H1 (cell line): ENCODE measurements at regions not wholly inside any gene's neighbourhood (a gene's known extent, or its start where the extent isn't known, plus 50 kb on each side); places are given as distances from the start of the nearest gene placed in this dataset.

Experiments
- CTCF ChIA-PET: fragments of 300-600 bp; sonication (Branson Sonifier 250); formaldehyde crosslinking; loops from one replicate; lab custom pipeline; 2021; ENCODE audit not compliant: partially characterized antibody; lab: Charles Lee
- POLR2A ChIA-PET: fragments of 300-600 bp; sonication (Branson Sonifier 250); formaldehyde crosslinking; loops from one replicate; lab custom pipeline; 2021; ENCODE audit warnings: inconsistent platforms; ENCODE audit not compliant: partially characterized antibody; lab: Charles Lee
- DNase-seq, 2 experiments: peaks; one replicate each; pipeline versions ENCODE4 v3.0.0 to v3.0.0-alpha.2; 2010 to 2022; ENCODE audit warnings: low spot score in 2 of 2, low read depth in 1 of 2, mixed read lengths in 1 of 2
- FAIRE-seq: peaks from 2 replicates; lab custom pipeline; 2011; peaks lifted over from hg19 to GRCh38; lab: Jason Lieb, UNC
- H2AFZ ChIP-seq: 2 replicates; pipeline ENCODE4 v1.8.1; 2012; ENCODE audit warnings: low read length, inconsistent platforms
- H2AK5ac ChIP-seq: 2 replicates; pipeline ENCODE4 v1.6.1; 2013; ENCODE audit warnings: low read depth, low read length
- H2BK120ac ChIP-seq: replicated peaks from 2 replicates; pipeline ENCODE3; 2013; ENCODE audit warnings: low read depth, low read length, inconsistent platforms
- H2BK12ac ChIP-seq: 2 replicates; pipeline ENCODE4 v1.6.1; 2013; ENCODE audit warnings: low read depth, low read length
- H2BK15ac ChIP-seq: 2 replicates; pipeline ENCODE4 v1.6.1; 2013; ENCODE audit warnings: low read length
- H2BK20ac ChIP-seq: 2 replicates; pipeline ENCODE4 v1.6.1; 2013; ENCODE audit warnings: low read length
- H2BK5ac ChIP-seq: 2 replicates; pipeline ENCODE4 v1.6.1; 2013; ENCODE audit warnings: low read depth, low read length
- H3K14ac ChIP-seq: 2 replicates; pipeline ENCODE4 v1.6.1; 2013; ENCODE audit warnings: inconsistent platforms; ENCODE audit not compliant: insufficient read length
- H3K18ac ChIP-seq: 2 replicates; pipeline ENCODE4 v1.6.1; 2013; ENCODE audit warnings: low read length; ENCODE audit errors: extremely low read depth
- H3K23ac ChIP-seq: 2 replicates; pipeline ENCODE4 v1.6.1; 2013; ENCODE audit warnings: inconsistent platforms; ENCODE audit not compliant: insufficient read length
- H3K23me2 ChIP-seq: 2 replicates; pipeline ENCODE4 v1.6.1; 2013; ENCODE audit warnings: low read depth, low read length
- H3K27ac ChIP-seq: 2 replicates; pipeline ENCODE4 v1.6.1; 2011; ENCODE audit warnings: low read depth, low read length, inconsistent platforms
- H3K27me3 ChIP-seq, 4 experiments: replicated peaks in 1 of 4; 1 replicate in 1 of 4; 2 replicates in 3 of 4; pipeline versions ENCODE4 v1.6.1 to v1.8.1; 2011 to 2013; ENCODE audit warnings: low read length in 3 of 4, mild to moderate bottlenecking in 3 of 4, inconsistent platforms in 2 of 4, mixed read lengths in 2 of 4, moderate library complexity in 1 of 4; ENCODE audit not compliant: control insufficient read depth in 3 of 4, insufficient read depth in 3 of 4; ENCODE audit errors: extremely low read depth in 1 of 4
- H3K36me3 ChIP-seq, 4 experiments: 2 replicates each; pipeline versions ENCODE4 v1.6.1 to v1.8.1; 2011 to 2013; ENCODE audit warnings: mild to moderate bottlenecking in 4 of 4, low read length in 3 of 4, moderate library complexity in 2 of 4, control low read depth in 1 of 4, inconsistent platforms in 1 of 4; ENCODE audit not compliant: insufficient read depth in 4 of 4, control insufficient read depth in 2 of 4
- H3K4ac ChIP-seq: replicated peaks from 2 replicates; pipeline ENCODE3; 2013; ENCODE audit warnings: low read length, low read depth, mixed read lengths, inconsistent platforms; ENCODE audit not compliant: insufficient read length
- H3K4me1 ChIP-seq, 4 experiments: replicated peaks in 1 of 4; 1 replicate in 1 of 4; 2 replicates in 3 of 4; pipeline versions ENCODE4 v1.6.1 to v1.8.1; 2011 to 2013; ENCODE audit warnings: low read length in 3 of 4, inconsistent platforms in 2 of 4, mixed read lengths in 1 of 4; ENCODE audit not compliant: insufficient read depth in 4 of 4, control insufficient read depth in 3 of 4
- H3K4me2 ChIP-seq, 2 experiments: 2 replicates each; pipeline versions ENCODE4 v1.6.1 to v1.8.1; 2011 to 2013; ENCODE audit warnings: low read depth in 2 of 2, low read length in 2 of 2, control low read depth in 1 of 2, inconsistent platforms in 1 of 2, mild to moderate bottlenecking in 1 of 2; ENCODE audit not compliant: insufficient read depth in 1 of 2
- H3K4me3 ChIP-seq, 4 experiments: fragments of 200-600, 300-600 bp in 1 of 4; sonication (generic), shearing (Covaris generic), sonication (Bioruptor Twin) in 1 of 4; 2 replicates each; pipeline versions ENCODE4 v1.5.1 to v1.8.1; 2011 to 2016; ENCODE audit warnings: low read length in 4 of 4, low read depth in 3 of 4, control low read depth in 2 of 4, inconsistent platforms in 2 of 4, mild to moderate bottlenecking in 2 of 4, mixed read lengths in 1 of 4, moderate library complexity in 1 of 4; ENCODE audit not compliant: insufficient read depth in 2 of 4; ENCODE audit errors: extremely low read depth in 1 of 4
- H3K56ac ChIP-seq: replicated peaks from 2 replicates; pipeline ENCODE3; 2013; ENCODE audit warnings: low read depth, mild to moderate bottlenecking, mixed read lengths, low read length, inconsistent platforms; ENCODE audit not compliant: insufficient read length
- H3K79me1 ChIP-seq: 2 replicates; pipeline ENCODE4 v1.6.1; 2013; ENCODE audit warnings: low read depth, low read length, control low read depth
- H3K79me2 ChIP-seq, 2 experiments: 2 replicates each; pipeline versions ENCODE4 v1.6.1 to v1.8.1; 2012 to 2013; ENCODE audit warnings: low read length in 2 of 2, mild to moderate bottlenecking in 2 of 2, inconsistent platforms in 1 of 2; ENCODE audit not compliant: insufficient read depth in 2 of 2, control insufficient read depth in 1 of 2
- H3K9ac ChIP-seq, 4 experiments: replicated peaks in 1 of 4; 1 replicate in 1 of 4; 2 replicates in 3 of 4; pipeline versions ENCODE4 v1.6.1 to v1.8.1; 2011 to 2013; ENCODE audit warnings: low read depth in 3 of 4, low read length in 3 of 4, control low read depth in 2 of 4, mild to moderate bottlenecking in 2 of 4, moderate library complexity in 2 of 4, inconsistent platforms in 1 of 4; ENCODE audit errors: extremely low read depth in 1 of 4
- H3K9me3 ChIP-seq, 2 experiments: 2 replicates each; pipeline versions ENCODE4 v1.6.1 to v1.8.1; 2012 to 2013; ENCODE audit warnings: mild to moderate bottlenecking in 2 of 2, moderate library complexity in 2 of 2, control low read depth in 1 of 2, inconsistent platforms in 1 of 2, low read depth in 1 of 2, low read length in 1 of 2, mixed read lengths in 1 of 2; ENCODE audit not compliant: insufficient read depth in 2 of 2
- H4K20me1 ChIP-seq, 2 experiments: replicated peaks in 1 of 2; 2 replicates each; pipeline versions ENCODE3 to v1.8.1; 2011 to 2013; ENCODE audit warnings: inconsistent platforms in 2 of 2, low read length in 2 of 2, mild to moderate bottlenecking in 1 of 2; ENCODE audit not compliant: insufficient read depth in 2 of 2, control insufficient read depth in 1 of 2
- H4K5ac ChIP-seq: 2 replicates; pipeline ENCODE4 v1.6.1; 2013; ENCODE audit warnings: low read length, low read depth, mixed read lengths, inconsistent platforms; ENCODE audit not compliant: insufficient read length
- H4K8ac ChIP-seq: 2 replicates; pipeline ENCODE4 v1.8.0; 2013; ENCODE audit warnings: mild to moderate bottlenecking, moderate library complexity, low read length, inconsistent platforms; ENCODE audit not compliant: insufficient read depth; ENCODE audit errors: extremely low read depth
- H4K91ac ChIP-seq: replicated peaks from 2 replicates; pipeline ENCODE3; 2013; ENCODE audit warnings: low read length, mixed read lengths, inconsistent platforms; ENCODE audit not compliant: insufficient read length
- BRCA1 ChIP-seq: IDR thresholded peaks from 2 replicates; pipeline ENCODE4 v1.6.1; 2012; ENCODE audit warnings: low read depth, low read length, improper control_type of control experiment
- POLR2AphosphoS5 ChIP-seq: IDR thresholded peaks from 2 replicates; pipeline ENCODE4 v1.6.1; 2011; ENCODE audit warnings: low read depth, low read length
- POU5F1 ChIP-seq: IDR thresholded peaks from 2 replicates; pipeline ENCODE4 v1.6.1; 2011; ENCODE audit warnings: low read depth, mild to moderate bottlenecking, low read length, moderate library complexity
- RAD21 ChIP-seq, 2 experiments: IDR thresholded peaks in 1 of 2; conservative IDR thresholded peaks in 1 of 2; 2 replicates each; pipeline ENCODE4 v1.6.1; 2011; ENCODE audit warnings: low read depth in 2 of 2, low read length in 2 of 2, improper control_type of control experiment in 1 of 2, inconsistent platforms in 1 of 2, mild to moderate bottlenecking in 1 of 2, moderate library complexity in 1 of 2
- TBP ChIP-seq: IDR thresholded peaks from 2 replicates; pipeline ENCODE4 v1.6.1; 2011; ENCODE audit warnings: low read depth, low read length, improper control_type of control experiment
- TCF12 ChIP-seq: IDR thresholded peaks from 2 replicates; pipeline ENCODE4 v1.6.1; 2011; ENCODE audit warnings: low read depth, mild to moderate bottlenecking, low read length
- WGBS, 2 experiments: shearing (Covaris generic) in 1 of 2; methylation state at CpG; one replicate each; pipeline versions ENCODE4 v1.1.6 to v1.1.7; 2013 to 2015; ENCODE audit warnings: low lambda C conversion rate in 2 of 2, mixed read lengths in 2 of 2, inconsistent platforms in 1 of 2, low coverage in 1 of 2, missing lambda C conversion rate in 1 of 2; ENCODE audit not compliant: insufficient replicate concordance in 2 of 2, insufficient coverage in 1 of 2, insufficient read length in 1 of 2; ENCODE audit errors: extremely low coverage in 1 of 2, missing lambda C conversion rate in 1 of 2; 5-methylcytosine and 5-hydroxymethylcytosine counted together
- TF ChIP-seq, protein P1 (sequence below), 3 experiments: IDR thresholded peaks; 1 replicate in 2 of 3; 2 replicates in 1 of 3; pipeline versions ENCODE4 v1.5.1 to v1.6.1; 2011; ENCODE audit warnings: low read length in 3 of 3, mild to moderate bottlenecking in 3 of 3, inconsistent platforms in 2 of 3, low read depth in 1 of 3, moderate library complexity in 1 of 3; ENCODE audit not compliant: insufficient read depth in 1 of 3; ENCODE audit errors: control extremely low read depth in 1 of 3

DNA sequence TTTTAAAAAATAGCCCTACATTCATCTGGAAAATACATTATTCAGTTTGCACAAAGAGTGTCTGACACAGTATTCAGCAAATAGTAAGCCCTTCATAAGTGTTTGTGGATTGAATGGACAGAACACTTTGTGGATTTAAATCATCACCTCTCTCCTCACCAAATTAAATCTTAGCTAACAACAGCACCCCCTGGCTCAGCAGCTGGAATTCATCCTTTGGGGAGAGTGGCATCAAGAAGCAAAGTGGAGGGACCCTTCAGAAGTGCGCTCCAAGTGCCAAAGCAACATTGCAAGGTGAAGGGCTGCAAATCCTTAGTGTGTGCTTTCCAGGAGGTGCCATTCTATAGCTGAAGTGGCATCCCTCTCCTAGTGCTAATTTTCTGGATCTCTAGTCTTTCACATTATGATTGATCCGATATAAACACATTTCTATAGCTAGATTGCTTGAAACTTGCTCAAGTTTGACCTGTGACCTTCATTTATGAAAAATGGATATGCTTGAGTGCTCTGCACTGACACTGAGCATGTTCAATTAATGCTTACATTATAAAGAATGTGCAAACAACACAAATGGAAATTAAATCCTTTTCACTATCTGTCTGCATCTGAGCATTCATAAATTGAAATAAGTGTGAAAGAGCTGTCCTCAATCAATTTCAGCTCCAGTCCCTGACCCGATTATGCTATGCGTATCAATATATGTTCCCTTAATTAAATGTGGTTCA lies 891.7 kb downstream of the C6orf118 start:
- no peak overlapping the region for H2BK5ac ChIP-seq
- TF ChIP-seq TCF12 (no peak), RAD21 (IDR thresholded peaks at IDR 0.05 in 1 of 2, conservative IDR thresholded peaks at IDR 0.05 in 1 of 2; ENCODE audit: low read depth in 2 of 2, low read length in 2 of 2) (peak; percentile 51 to 53), TBP (no peak), BRCA1 (no peak), POU5F1 (no peak), POLR2AphosphoS5 (no peak)
- TF ChIP-seq, protein P1, sequence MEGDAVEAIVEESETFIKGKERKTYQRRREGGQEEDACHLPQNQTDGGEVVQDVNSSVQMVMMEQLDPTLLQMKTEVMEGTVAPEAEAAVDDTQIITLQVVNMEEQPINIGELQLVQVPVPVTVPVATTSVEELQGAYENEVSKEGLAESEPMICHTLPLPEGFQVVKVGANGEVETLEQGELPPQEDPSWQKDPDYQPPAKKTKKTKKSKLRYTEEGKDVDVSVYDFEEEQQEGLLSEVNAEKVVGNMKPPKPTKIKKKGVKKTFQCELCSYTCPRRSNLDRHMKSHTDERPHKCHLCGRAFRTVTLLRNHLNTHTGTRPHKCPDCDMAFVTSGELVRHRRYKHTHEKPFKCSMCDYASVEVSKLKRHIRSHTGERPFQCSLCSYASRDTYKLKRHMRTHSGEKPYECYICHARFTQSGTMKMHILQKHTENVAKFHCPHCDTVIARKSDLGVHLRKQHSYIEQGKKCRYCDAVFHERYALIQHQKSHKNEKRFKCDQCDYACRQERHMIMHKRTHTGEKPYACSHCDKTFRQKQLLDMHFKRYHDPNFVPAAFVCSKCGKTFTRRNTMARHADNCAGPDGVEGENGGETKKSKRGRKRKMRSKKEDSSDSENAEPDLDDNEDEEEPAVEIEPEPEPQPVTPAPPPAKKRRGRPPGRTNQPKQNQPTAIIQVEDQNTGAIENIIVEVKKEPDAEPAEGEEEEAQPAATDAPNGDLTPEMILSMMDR (IDR thresholded peaks at IDR 0.05; ENCODE audit: control extremely low read depth in 1 of 3, insufficient read depth in 1 of 3, low read depth in 1 of 3, low read length in 3 of 3) = peak; percentile 25 to 57 (median 25); a peak in 3 of 4 replicates
- H3K36me3 ChIP-seq = peaks cover 0 to 4% (median 0%) of the 10 kb centered on the region in 4 experiments; a peak in 1 of 8 replicates
- no peak overlapping the region for H3K56ac ChIP-seq
- H3K27me3 ChIP-seq = no peaks in the 10 kb centered on the region
- H2BK120ac ChIP-seq = no peak overlapping the region
- H4K91ac ChIP-seq = no peak overlapping the region
- H3K27ac ChIP-seq = no peak overlapping the region
- H3K18ac ChIP-seq = no peak overlapping the region
- no peaks in the 10 kb centered on the region for H3K23me2 ChIP-seq
- H3K14ac ChIP-seq = no peak overlapping the region
- no peak overlapping the region for H4K8ac ChIP-seq
- DNase-seq (no peak), FAIRE-seq (no peak)
- ChIA-PET POLR2A (no interaction called here), CTCF (interaction anchor here (0.8 to 2.4 kb wide), 9 partner anchors 10 to 516 kb away, joined by 3 to 8 read pairs (median 3); no protein-coding TSS in a partner anchor)
- H3K9me3 ChIP-seq = peaks cover 11 to 18% of the 10 kb centered on the region in 2 experiments
- H2BK20ac ChIP-seq = no peak overlapping the region
- no peak overlapping the region for H4K5ac ChIP-seq
- no peak overlapping the region for H3K9ac ChIP-seq
- no peaks in the 10 kb centered on the region for H4K20me1 ChIP-seq
- H2AFZ ChIP-seq = no peak overlapping the region
- H3K4me3 ChIP-seq = no peak overlapping the region
- H3K4ac ChIP-seq = no peak overlapping the region
- H3K4me2 ChIP-seq = no peak overlapping the region
- 94% methylated on average over 4 of the region's 4 CpGs; no CpG with 5 or more reads in 1 of the 2 experiments for WGBS, 2 experiments
- no peaks in the 10 kb centered on the region for H3K79me1 ChIP-seq
- no peaks in the 10 kb centered on the region for H3K79me2 ChIP-seq
- no peak overlapping the region for H2BK15ac ChIP-seq
- H3K4me1 ChIP-seq = no peaks in the 10 kb centered on the region
- H3K23ac ChIP-seq = no peak overlapping the region
- no peak overlapping the region for H2BK12ac ChIP-seq
- H2AK5ac ChIP-seq = no peak overlapping the region
